Erythroblast (primary cell): ENCODE measurements at regions not wholly inside any gene's neighbourhood (a gene's known extent, or its start where the extent isn't known, plus 50 kb on each side); places are given as distances from the start of the nearest gene placed in this dataset.
"Not testable (repeated sequence)": the region's sequence is repeated elsewhere in the genome, so short reads cannot be mapped to it uniquely, and the experiment has no call there.

Experiments
- DNase-seq, 2 experiments: peaks; one replicate each; lab custom pipeline; 2025; lab: John Stamatoyannopoulos, UW
- GATA1 ChIP-seq: IDR thresholded peaks from 2 replicates; pipeline ENCODE4 v1.6.1; 2011; ENCODE audit warnings: low read depth, mild to moderate bottlenecking, control low read depth, low read length, moderate library complexity
- POLR2A ChIP-seq: IDR thresholded peaks from 2 replicates; pipeline ENCODE4 v1.6.1; 2011; ENCODE audit warnings: mild to moderate bottlenecking, low read length

GRCh38 chr4:55008166-55009056 is 117.0 kb downstream of the KDR start:
- peak; percentile 12 to 31 for DNase-seq
- no peak for TF ChIP-seq POLR2A
- no peak for TF ChIP-seq GATA1

GRCh38 chr4:55005910-55006309 is 119.5 kb downstream of the KDR start:
- TF ChIP-seq GATA1 (no peak), POLR2A (no peak)
- DNase-seq = no peak

GRCh38 chr4:55004831-55005230 is 120.6 kb downstream of the KDR start:
- TF ChIP-seq POLR2A (no peak), GATA1 (no peak)
- DNase-seq = no peak

- TF ChIP-seq POLR2A (no peak), GATA1 (no peak)
- DNase-seq = no peak
Observed at GRCh38 chr4:55002431-55002830, 123.0 kb downstream of the KDR start.

GRCh38 chr4:55001538-55001937 is 123.9 kb downstream of the KDR start:
- TF ChIP-seq GATA1 = no peak
- no peak for TF ChIP-seq POLR2A
- no peak for DNase-seq

- no peak for DNase-seq
Observed at GRCh38 chr4:54999003-54999402, 126.4 kb downstream of the KDR start.

GRCh38 chr4:54993473-54994026 is 131.8 kb downstream of the KDR start:
- DNase-seq = not testable (repeated sequence)

More at GRCh38 chr4:54999003-54999402, 126.4 kb downstream of the KDR start:
- no peak for TF ChIP-seq GATA1
- TF ChIP-seq POLR2A = no peak

GRCh38 chr4:54992266-54992665 is 133.1 kb downstream of the KDR start:
- DNase-seq = no peak
- no peak for TF ChIP-seq GATA1
- TF ChIP-seq POLR2A = no peak

GRCh38 chr4:54988655-54989054 is 136.7 kb downstream of the KDR start:
- no peak for DNase-seq
- TF ChIP-seq GATA1 (no peak), POLR2A (no peak)

GRCh38 chr4:54986095-54986846 is 139.1 kb downstream of the KDR start:
- no peak for TF ChIP-seq GATA1
- TF ChIP-seq POLR2A = no peak
- no peak for DNase-seq

- TF ChIP-seq POLR2A = no peak
- TF ChIP-seq GATA1 = no peak
- DNase-seq = no peak
Observed at GRCh38 chr4:54976682-54977081, 148.7 kb downstream of the KDR start.

GRCh38 chr4:54976031-54976430 is 149.4 kb downstream of the KDR start:
- DNase-seq = no peak
- TF ChIP-seq POLR2A = no peak
- TF ChIP-seq GATA1 = no peak

GRCh38 chr4:54973784-54974183 is 151.6 kb downstream of the KDR start:
- no peak for TF ChIP-seq GATA1
- TF ChIP-seq POLR2A = no peak
- no peak for DNase-seq

GRCh38 chr4:54971474-54971950 is 153.9 kb downstream of the KDR start:
- DNase-seq = peak; percentile 38 to 51
- no peak for TF ChIP-seq POLR2A
- TF ChIP-seq GATA1 = no peak
